ENCODE measurements at regions not wholly inside any gene's neighbourhood (a gene's known extent, or its start where the extent isn't known, plus 50 kb on each side); places are given as distances from the start of the nearest gene placed in this dataset.

- H3K14ac ChIP-seq (ENCODE audit: insufficient read depth, low read length) = no peak overlapping the region
- H4K5ac ChIP-seq (ENCODE audit: insufficient read length, low read depth, low read length) = no peak overlapping the region
- no peak overlapping the region for H2AK5ac ChIP-seq (ENCODE audit: insufficient read length, low read length)
- no peak overlapping the region for H4K8ac ChIP-seq (replicated peaks; ENCODE audit: insufficient read length, low read depth, low read length)
- H3K4me1 ChIP-seq (ENCODE audit: insufficient read depth, low read length) = no peaks in the 10 kb centered on the region; the same call in 1 of the 2 replicates
- H3K4me3 Mint-ChIP-seq = no peak overlapping the region
- H3K56ac ChIP-seq (ENCODE audit: insufficient read length, low read depth, low read length) = no peak overlapping the region
- WGBS (ENCODE audit: extremely low coverage, insufficient read length, low lambda C conversion rate) = no CpG with 5 or more reads among the region's 5 CpGs
- no peak overlapping the region for H2BK120ac ChIP-seq (ENCODE audit: low read depth, low read length, poor library complexity, severe bottlenecking)
- H3K79me1 ChIP-seq (ENCODE audit: insufficient read depth, low read depth, low read length, poor library complexity, severe bottlenecking) = no peaks in the 10 kb centered on the region
- no peak for DNase-seq
- H3K27ac ChIP-seq (ENCODE audit: insufficient read length, low read depth, low read length) = no peak overlapping the region
- TF ChIP-seq CTCF (conservative IDR thresholded peaks at IDR 0.05) = no peak
- no peak overlapping the region for H3K23ac ChIP-seq (ENCODE audit: insufficient read length, low read depth, low read length)
- H3K9me3 ChIP-seq (ENCODE audit: control insufficient read depth, low read depth, low read length) = no peaks in the 10 kb centered on the region
- no peaks in the 10 kb centered on the region; the same call in 1 of the 2 replicates for H3K27me3 Mint-ChIP-seq (ENCODE audit: low read depth)
- peaks cover 11 to 13% of the 10 kb centered on the region in 2 experiments for H3K4me1 Mint-ChIP-seq
- no peaks in the 10 kb centered on the region for H4K20me1 ChIP-seq (ENCODE audit: control insufficient read depth, insufficient read depth, insufficient read length)
- H3K9me3 Mint-ChIP-seq = no peaks in the 10 kb centered on the region
- no peak overlapping the region for H2BK5ac ChIP-seq (ENCODE audit: insufficient read length, low read length)
- H3T11ph ChIP-seq (ENCODE audit: low read length) = no peak overlapping the region
- no peak overlapping the region for H2BK12ac ChIP-seq (ENCODE audit: insufficient read length, low read depth, low read length)
- no peaks in the 10 kb centered on the region for H3K23me2 ChIP-seq (ENCODE audit: insufficient read length, low read depth, low read length, poor library complexity, severe bottlenecking)
- H2AFZ ChIP-seq (ENCODE audit: low read length) = no peak overlapping the region
- no peaks in the 10 kb centered on the region for H3K27me3 ChIP-seq (ENCODE audit: insufficient read depth, low read length)
- H4K91ac ChIP-seq (ENCODE audit: insufficient read length, low read depth, low read length) = no peak overlapping the region
- no peak overlapping the region for H3K27ac Mint-ChIP-seq
- no peak overlapping the region for H2BK20ac ChIP-seq (ENCODE audit: low read depth, low read length, poor library complexity, severe bottlenecking)
- no peak overlapping the region for H3K4me2 ChIP-seq (ENCODE audit: insufficient read depth, insufficient read length, low read length)
- no peak overlapping the region for H3K9ac ChIP-seq (ENCODE audit: extremely low read depth, insufficient read length, low read length)
- no peak overlapping the region for H3K4ac ChIP-seq (ENCODE audit: low read depth, low read length)
- H2BK15ac ChIP-seq (ENCODE audit: low read depth, low read length) = no peak overlapping the region
- H3K18ac ChIP-seq (ENCODE audit: insufficient read length, low read depth, low read length) = no peak overlapping the region
- no peaks in the 10 kb centered on the region for H3K79me2 ChIP-seq (ENCODE audit: insufficient read depth, low read length)
- H3K36me3 Mint-ChIP-seq (ENCODE audit: insufficient read depth in 1 of 3, low read depth in 3 of 3) = peaks cover 0 to 4% (median 0%) of the 10 kb centered on the region in 3 experiments; a peak in 2 of 7 replicates
These were observed 341.6 kb downstream of the ZNF608 start for GRCh38 chr5:124404796-124405195.
